ENCODE measurements at regions not wholly inside any gene's neighbourhood (a gene's known extent, or its start where the extent isn't known, plus 50 kb on each side); places are given as distances from the start of the nearest gene placed in this dataset.

DNA sequence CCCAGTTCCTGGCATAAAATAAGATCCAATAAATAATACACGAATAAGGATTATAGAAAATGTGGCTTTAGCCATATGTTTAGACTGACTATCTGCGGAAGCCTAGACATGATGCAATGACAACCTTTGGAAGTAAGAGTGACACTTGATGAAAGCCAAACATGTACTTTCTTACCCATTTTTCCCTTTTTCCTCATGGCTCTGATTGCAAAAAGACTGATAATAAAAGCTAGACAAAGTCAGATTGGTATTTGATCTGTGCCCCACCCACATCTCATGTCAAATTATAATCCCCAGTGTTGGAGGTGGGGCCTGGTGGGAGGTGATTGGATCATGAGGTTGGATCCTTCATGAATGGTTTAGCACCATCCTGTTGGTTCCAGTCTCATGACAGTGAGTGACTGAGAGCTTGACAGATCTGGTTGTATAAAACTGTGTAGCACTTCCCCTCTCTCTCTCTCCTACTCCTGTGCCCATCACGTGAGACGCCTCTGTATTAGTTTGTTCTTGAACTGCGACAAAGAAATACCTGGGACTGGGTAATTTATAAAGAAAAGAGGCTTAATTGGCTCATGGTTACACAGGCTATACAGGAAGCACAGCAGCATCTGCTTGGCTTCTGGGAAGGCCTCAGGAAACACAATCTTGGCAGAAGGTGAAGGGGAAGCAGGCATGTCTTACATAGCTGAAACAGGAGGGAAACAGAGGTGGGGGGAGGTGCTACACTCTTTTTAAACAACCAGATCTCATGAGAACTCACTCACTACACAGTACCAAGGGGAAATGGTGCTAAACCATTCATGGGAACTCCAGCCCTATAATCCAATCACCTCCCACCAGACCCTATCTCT is 243.4 kb upstream of the PIK3R1 start:
- TF ChIP-seq, protein P1, sequence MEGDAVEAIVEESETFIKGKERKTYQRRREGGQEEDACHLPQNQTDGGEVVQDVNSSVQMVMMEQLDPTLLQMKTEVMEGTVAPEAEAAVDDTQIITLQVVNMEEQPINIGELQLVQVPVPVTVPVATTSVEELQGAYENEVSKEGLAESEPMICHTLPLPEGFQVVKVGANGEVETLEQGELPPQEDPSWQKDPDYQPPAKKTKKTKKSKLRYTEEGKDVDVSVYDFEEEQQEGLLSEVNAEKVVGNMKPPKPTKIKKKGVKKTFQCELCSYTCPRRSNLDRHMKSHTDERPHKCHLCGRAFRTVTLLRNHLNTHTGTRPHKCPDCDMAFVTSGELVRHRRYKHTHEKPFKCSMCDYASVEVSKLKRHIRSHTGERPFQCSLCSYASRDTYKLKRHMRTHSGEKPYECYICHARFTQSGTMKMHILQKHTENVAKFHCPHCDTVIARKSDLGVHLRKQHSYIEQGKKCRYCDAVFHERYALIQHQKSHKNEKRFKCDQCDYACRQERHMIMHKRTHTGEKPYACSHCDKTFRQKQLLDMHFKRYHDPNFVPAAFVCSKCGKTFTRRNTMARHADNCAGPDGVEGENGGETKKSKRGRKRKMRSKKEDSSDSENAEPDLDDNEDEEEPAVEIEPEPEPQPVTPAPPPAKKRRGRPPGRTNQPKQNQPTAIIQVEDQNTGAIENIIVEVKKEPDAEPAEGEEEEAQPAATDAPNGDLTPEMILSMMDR (IDR thresholded peaks at IDR 0.05; ENCODE audit: low read depth, low read length, missing input control), result no peak
- TF ChIP-seq, protein P2, sequence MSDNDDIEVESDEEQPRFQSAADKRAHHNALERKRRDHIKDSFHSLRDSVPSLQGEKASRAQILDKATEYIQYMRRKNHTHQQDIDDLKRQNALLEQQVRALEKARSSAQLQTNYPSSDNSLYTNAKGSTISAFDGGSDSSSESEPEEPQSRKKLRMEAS (IDR thresholded peaks at IDR 0.05), result peak; percentile 56

Data from liver (tissue), 2 donors.